GM12878 (cell line): ENCODE measurements at regions not wholly inside any gene's neighbourhood (a gene's known extent, or its start where the extent isn't known, plus 50 kb on each side); places are given as distances from the start of the nearest gene placed in this dataset.

Experiments used
- ATAC-seq: fragments of 200-7000 bp; cut with Tn5 transposase; 3 replicates; pipeline ENCODE4 v1.9.1; 2020; ENCODE audit warnings: mild to moderate bottlenecking, moderate library complexity
- BruUV-seq: library from RNA; stranded (reverse); fragments of 400-500 nt; replicated peaks from 2 replicates; lab custom pipeline; 2021; lab: Mats Ljungman, UMichigan
- CTCF ChIA-PET: fragments of 300-600 bp; sonication (Branson Sonifier 250); formaldehyde crosslinking; extraction: SDS; loops from one replicate; lab custom pipeline; 2021; ENCODE audit warnings: inconsistent platforms; lab: Yijun Ruan, JAX
- POLR2A ChIA-PET: fragments of 350-600 bp; formaldehyde crosslinking; extraction: SDS; loops from one replicate; lab custom pipeline; 2021; ENCODE audit warnings: inconsistent platforms; lab: Charles Lee
- RAD21 ChIA-PET: fragments of 300-600 bp; sonication (Branson Sonifier 250); formaldehyde crosslinking; loops from one replicate; lab custom pipeline; 2023; ENCODE audit warnings: antibody characterized with exemption; ENCODE audit not compliant: unreplicated experiment; lab: Charles Lee
- SMC1A ChIA-PET: fragments of 300-600 bp; sonication (Branson Sonifier 250); formaldehyde crosslinking; loops from one replicate; lab custom pipeline; 2023; ENCODE audit not compliant: unreplicated experiment, uncharacterized antibody; lab: Charles Lee
- DNase-seq: peaks from one replicate; pipeline ENCODE4 v3.0.0-alpha.2; 2011; ENCODE audit warnings: low read depth, low spot score
- FAIRE-seq: peaks from 3 replicates; lab custom pipeline; 2011; peaks lifted over from hg19 to GRCh38; lab: Jason Lieb, UNC
- H2AFZ ChIP-seq: 2 replicates; pipeline ENCODE4 v1.6.0; 2011; ENCODE audit warnings: low read depth, low read length, control low read depth; ENCODE audit not compliant: control insufficient read depth
- H3K27ac ChIP-seq: 2 replicates; pipeline ENCODE4 v1.5.1; 2011; ENCODE audit warnings: control low read depth; ENCODE audit not compliant: control insufficient read depth, insufficient read depth
- H3K27me3 ChIP-seq, 2 experiments: replicated peaks in 1 of 2; 2 replicates each; pipeline versions ENCODE4 v1.6.0 to v1.6.1; 2011; ENCODE audit warnings: low read length in 1 of 2; ENCODE audit not compliant: control insufficient read depth in 2 of 2, insufficient read depth in 2 of 2
- H3K36me3 ChIP-seq, 2 experiments: 2 replicates each; pipeline ENCODE4 v1.5.1; 2011; ENCODE audit warnings: low read length in 1 of 2; ENCODE audit not compliant: control insufficient read depth in 2 of 2, insufficient read depth in 2 of 2
- H3K4me1 ChIP-seq: 2 replicates; pipeline ENCODE4 v1.6.1; 2011; ENCODE audit warnings: mild to moderate bottlenecking, low read length, moderate library complexity, mixed read lengths; ENCODE audit not compliant: control insufficient read depth, insufficient read depth
- H3K4me2 ChIP-seq: 2 replicates; pipeline ENCODE4 v1.6.0; 2011; ENCODE audit warnings: control low read depth; ENCODE audit not compliant: control insufficient read depth, insufficient read depth
- H3K4me3 ChIP-seq: fragments of 200-600 bp; sonication (generic); 2 replicates; pipeline ENCODE4 v1.5.1; 2016
- H3K79me2 ChIP-seq: 2 replicates; pipeline ENCODE4 v1.6.0; 2011; ENCODE audit warnings: low read length; ENCODE audit not compliant: control insufficient read depth, insufficient read depth
- H3K9ac ChIP-seq: 2 replicates; pipeline ENCODE4 v1.8.0; 2011; ENCODE audit warnings: low read length, control low read depth, mixed read lengths; ENCODE audit not compliant: control insufficient read depth, insufficient read depth
- H3K9me3 ChIP-seq: replicated peaks from 3 replicates; pipeline ENCODE4 v1.5.1; 2011; ENCODE audit warnings: mild to moderate bottlenecking, low read length; ENCODE audit not compliant: control insufficient read depth, insufficient read depth
- H4K20me1 ChIP-seq: 2 replicates; pipeline ENCODE4 v1.6.0; 2011; ENCODE audit not compliant: control insufficient read depth, insufficient read depth
- ASH2L ChIP-seq: fragments of 300-600, 200-600 bp; sonication (generic); IDR thresholded peaks from 2 replicates; pipeline ENCODE4 v1.6.1; 2017; ENCODE audit warnings: low read depth, mild to moderate bottlenecking, borderline replicate concordance
- CHD4 ChIP-seq: fragments of 200-600 bp; sonication (generic); IDR thresholded peaks from 2 replicates; pipeline ENCODE4 v1.6.1; 2016; ENCODE audit warnings: mild to moderate bottlenecking
- EGR1 ChIP-seq, 2 experiments: IDR thresholded peaks; 1 replicate in 1 of 2; 2 replicates in 1 of 2; pipeline ENCODE4 v1.6.1; 2011 to 2012; ENCODE audit warnings: low read depth in 2 of 2, low read length in 2 of 2, borderline replicate concordance in 1 of 2, mild to moderate bottlenecking in 1 of 2, moderate library complexity in 1 of 2
- MTA3 ChIP-seq: IDR thresholded peaks from 2 replicates; pipeline ENCODE4 v1.6.1; 2012; ENCODE audit warnings: low read length, inconsistent platforms, borderline replicate concordance
- NFIC ChIP-seq: IDR thresholded peaks from 2 replicates; pipeline ENCODE4 v1.6.1; 2012; ENCODE audit warnings: low read depth, mild to moderate bottlenecking, inconsistent platforms, low read length, moderate library complexity
- RFX5 ChIP-seq: IDR thresholded peaks from 2 replicates; pipeline ENCODE4 v1.6.1; 2011; ENCODE audit warnings: low read depth, low read length, improper control_type of control experiment
- SMAD1 ChIP-seq: fragments of 450-650 bp; IDR thresholded peaks from 2 replicates; pipeline ENCODE4 v1.6.1; 2018; ENCODE audit warnings: mild to moderate bottlenecking, low read depth; ENCODE audit not compliant: partially characterized antibody
- SUPT20H ChIP-seq: IDR thresholded peaks from 2 replicates; pipeline ENCODE4 v1.6.1; 2011; ENCODE audit warnings: low read depth, mild to moderate bottlenecking, low read length, moderate library complexity, borderline replicate concordance; ENCODE audit not compliant: control insufficient read depth
- TBL1XR1 ChIP-seq: IDR thresholded peaks from 2 replicates; pipeline ENCODE4 v1.6.1; 2012; ENCODE audit warnings: low read depth, low read length, improper control_type of control experiment
- WRNIP1 ChIP-seq: IDR thresholded peaks from 2 replicates; pipeline ENCODE4 v1.6.1; 2011; ENCODE audit warnings: low read depth, low read length, improper control_type of control experiment, borderline replicate concordance
- YBX1 ChIP-seq: fragments of 450-650 bp; IDR thresholded peaks from 2 replicates; pipeline ENCODE4 v1.6.1; 2016; ENCODE audit warnings: antibody characterized with exemption
- WGBS: methylation state at CpG from one replicate; pipeline ENCODE4 v1.1.6; 2016; ENCODE audit warnings: low lambda C conversion rate; ENCODE audit not compliant: insufficient replicate concordance, insufficient coverage; ENCODE audit errors: missing lambda C conversion rate; 5-methylcytosine and 5-hydroxymethylcytosine counted together
- in situ Hi-C: fragments of 300-500 bp; cut with MboI; formaldehyde crosslinking; loops from 9 replicates; pipeline ENCODE4 v1.14.3; 2018; ENCODE audit warnings: mixed read lengths
- intact Hi-C: fragments of 100-400 bp; cut with micrococcal nuclease; formaldehyde crosslinking; loops from one replicate; pipeline ENCODE4 v1.14.2; 2022; ENCODE audit not compliant: unreplicated experiment
- TF ChIP-seq, protein P1 (sequence below): IDR thresholded peaks from 2 replicates; pipeline ENCODE4 v1.6.1; 2012; ENCODE audit warnings: low read depth, low read length, improper control_type of control experiment
- TF ChIP-seq, protein P2 (sequence below): fragments of 450-650 bp; IDR thresholded peaks from 2 replicates; pipeline ENCODE4 v1.6.1; 2017; ENCODE audit warnings: mild to moderate bottlenecking, low read depth, inconsistent platforms; ENCODE audit not compliant: poor library complexity, severe bottlenecking

DNA sequence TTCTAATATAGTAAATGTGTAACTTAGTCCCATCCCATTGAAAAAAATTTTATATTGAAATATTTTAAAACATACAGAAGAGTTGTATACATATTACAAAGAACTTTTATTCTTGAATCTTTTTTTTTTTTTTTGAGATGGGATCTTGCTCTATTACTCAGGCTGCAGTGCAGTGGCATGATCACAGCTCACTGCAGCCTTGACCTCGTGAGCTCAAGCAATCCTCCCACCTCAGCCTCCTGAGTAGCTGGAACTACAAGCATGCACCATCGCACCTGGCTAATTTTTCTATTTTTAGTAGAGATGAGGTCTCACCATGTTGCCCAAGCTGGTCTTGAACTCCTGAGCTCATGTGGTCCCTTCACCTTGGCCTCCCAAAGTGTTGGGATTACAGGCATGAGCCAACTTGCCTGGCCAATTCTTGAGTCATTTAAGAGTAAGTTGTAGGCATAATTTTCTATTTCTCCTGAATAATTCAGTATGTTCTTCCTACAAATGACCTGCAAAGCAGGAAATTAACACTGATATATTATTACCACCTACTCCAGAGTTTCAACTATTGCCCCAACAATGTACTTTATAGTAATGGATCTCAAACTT, 153.0 kb upstream of the BMP4 start:
- in situ Hi-C loops (no loop called here), intact Hi-C loops (no loop called here)
- Histone ChIP-seq H3K4me3 (no peak overlapping the region), H3K4me2 (no peak overlapping the region), H3K79me2 (no peaks in the 10 kb centered on the region), H3K27me3 (no peaks in the 10 kb centered on the region), H2AFZ (no peak overlapping the region), H3K9ac (no peak overlapping the region), H3K27ac (no peak overlapping the region), H3K9me3 (no peaks in the 10 kb centered on the region), H3K4me1 (no peaks in the 10 kb centered on the region), H3K36me3 (no peaks in the 10 kb centered on the region), H4K20me1 (no peaks in the 10 kb centered on the region)
- WGBS: 0% methylated on average over 2 of the region's 2 CpGs
- ATAC-seq (no peak), FAIRE-seq (no peak), DNase-seq (no peak)
- ChIA-PET POLR2A (no interaction called here), CTCF (no interaction called here), RAD21 (no interaction called here), SMC1A (no interaction called here)
- no peak for TF ChIP-seq NFIC
- TF ChIP-seq, protein P1, sequence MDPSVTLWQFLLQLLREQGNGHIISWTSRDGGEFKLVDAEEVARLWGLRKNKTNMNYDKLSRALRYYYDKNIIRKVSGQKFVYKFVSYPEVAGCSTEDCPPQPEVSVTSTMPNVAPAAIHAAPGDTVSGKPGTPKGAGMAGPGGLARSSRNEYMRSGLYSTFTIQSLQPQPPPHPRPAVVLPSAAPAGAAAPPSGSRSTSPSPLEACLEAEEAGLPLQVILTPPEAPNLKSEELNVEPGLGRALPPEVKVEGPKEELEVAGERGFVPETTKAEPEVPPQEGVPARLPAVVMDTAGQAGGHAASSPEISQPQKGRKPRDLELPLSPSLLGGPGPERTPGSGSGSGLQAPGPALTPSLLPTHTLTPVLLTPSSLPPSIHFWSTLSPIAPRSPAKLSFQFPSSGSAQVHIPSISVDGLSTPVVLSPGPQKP: no peak
- TF ChIP-seq EGR1 (IDR thresholded peaks at IDR 0.05; ENCODE audit: borderline replicate concordance in 1 of 2, low read depth in 2 of 2, low read length in 2 of 2): no peak
- no peak for TF ChIP-seq MTA3
- no peak for TF ChIP-seq CHD4
- no peak for TF ChIP-seq RFX5
- no TSS peak for BruUV-seq

DNA sequence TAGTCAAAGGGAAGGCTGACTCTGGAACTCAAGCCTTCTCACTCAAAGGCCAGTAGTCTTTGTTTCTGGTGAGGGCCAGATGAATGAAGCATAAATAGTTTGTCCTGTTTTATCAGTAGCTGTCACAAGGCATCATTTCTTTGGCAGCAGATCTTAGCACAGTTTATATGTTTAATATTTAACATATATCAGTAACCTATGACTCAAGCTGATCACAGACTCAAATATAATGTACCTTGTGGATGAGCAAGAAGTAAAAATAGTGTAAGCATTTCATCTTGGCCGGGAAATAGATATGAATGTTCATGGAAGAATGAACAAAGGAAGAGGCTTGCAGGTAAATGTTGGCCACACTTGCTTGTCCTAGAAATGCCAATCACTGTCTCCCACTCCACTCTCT, 158.3 kb upstream of the BMP4 start:
- SMC1A ChIA-PET: no interaction called here
- 0% methylated on average over 1 of the region's 1 CpG for WGBS
- Histone ChIP-seq H2AFZ (no peak overlapping the region), H3K27me3 (no peaks in the 10 kb centered on the region)
- DNase-seq: no peak
- TF ChIP-seq YBX1 (no peak), NFIC (no peak), SMAD1 (no peak), WRNIP1 (no peak), TBL1XR1 (no peak), ASH2L (no peak), SUPT20H (no peak)
- TF ChIP-seq, protein P2, sequence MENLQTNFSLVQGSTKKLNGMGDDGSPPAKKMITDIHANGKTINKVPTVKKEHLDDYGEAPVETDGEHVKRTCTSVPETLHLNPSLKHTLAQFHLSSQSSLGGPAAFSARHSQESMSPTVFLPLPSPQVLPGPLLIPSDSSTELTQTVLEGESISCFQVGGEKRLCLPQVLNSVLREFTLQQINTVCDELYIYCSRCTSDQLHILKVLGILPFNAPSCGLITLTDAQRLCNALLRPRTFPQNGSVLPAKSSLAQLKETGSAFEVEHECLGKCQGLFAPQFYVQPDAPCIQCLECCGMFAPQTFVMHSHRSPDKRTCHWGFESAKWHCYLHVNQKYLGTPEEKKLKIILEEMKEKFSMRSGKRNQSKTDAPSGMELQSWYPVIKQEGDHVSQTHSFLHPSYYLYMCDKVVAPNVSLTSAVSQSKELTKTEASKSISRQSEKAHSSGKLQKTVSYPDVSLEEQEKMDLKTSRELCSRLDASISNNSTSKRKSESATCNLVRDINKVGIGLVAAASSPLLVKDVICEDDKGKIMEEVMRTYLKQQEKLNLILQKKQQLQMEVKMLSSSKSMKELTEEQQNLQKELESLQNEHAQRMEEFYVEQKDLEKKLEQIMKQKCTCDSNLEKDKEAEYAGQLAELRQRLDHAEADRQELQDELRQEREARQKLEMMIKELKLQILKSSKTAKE: no peak
- TF ChIP-seq, all 136 proteins: peak for 0
- H3K36me3 ChIP-seq: no peaks in the 10 kb centered on the region
- ATAC-seq (no peak), FAIRE-seq (no peak)
- ChIA-PET CTCF (no interaction called here), RAD21 (no interaction called here), POLR2A (no interaction called here)
- BruUV-seq: no TSS peak
- H3K4me3 ChIP-seq: no peak overlapping the region
- no peaks in the 10 kb centered on the region for H3K79me2 ChIP-seq
- H3K9ac ChIP-seq: no peak overlapping the region
- in situ Hi-C loops (no loop called here), intact Hi-C loops (no loop called here)
- no peaks in the 10 kb centered on the region for H3K9me3 ChIP-seq
- H3K4me2 ChIP-seq: no peak overlapping the region
- H3K4me1 ChIP-seq: no peaks in the 10 kb centered on the region
- H4K20me1 ChIP-seq: no peaks in the 10 kb centered on the region
- no peak overlapping the region for H3K27ac ChIP-seq
